GM18909 (cell line): ENCODE measurements at regions not wholly inside any gene's neighbourhood (a gene's known extent, or its start where the extent isn't known, plus 50 kb on each side); places are given as distances from the start of the nearest gene placed in this dataset.
A peak's percentile ranks its signal among the peaks of the same experiment; 100 is the strongest.

ENCODE experiments used
- ATAC-seq: cut with Tn5 transposase; IDR thresholded peaks from one replicate; pipeline ENCODE4 v1.9.1; 2021; ENCODE audit warnings: mild to moderate bottlenecking; ENCODE audit not compliant: unreplicated experiment, poor library complexity

DNA sequence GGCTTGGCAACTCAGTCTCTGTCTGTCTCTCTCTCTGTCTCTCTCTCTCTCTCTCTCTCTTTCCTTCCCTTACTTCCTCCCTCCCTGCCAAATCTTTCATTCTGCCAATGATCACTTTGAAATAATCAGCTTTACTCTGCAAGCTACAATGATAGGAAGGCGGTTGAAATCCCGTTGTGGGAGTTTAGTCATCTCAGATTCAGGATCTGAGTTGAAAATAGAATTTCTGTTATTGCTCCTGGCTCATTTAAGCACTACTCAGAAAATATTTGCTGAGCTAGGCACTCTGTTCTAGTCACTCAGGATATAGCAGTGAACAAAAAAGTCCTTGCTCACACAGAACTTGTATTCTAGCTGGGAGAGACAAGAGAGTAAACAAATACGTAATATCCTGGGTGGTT is 56.3 kb upstream of the DCTD start:
- no peak for ATAC-seq

DNA sequence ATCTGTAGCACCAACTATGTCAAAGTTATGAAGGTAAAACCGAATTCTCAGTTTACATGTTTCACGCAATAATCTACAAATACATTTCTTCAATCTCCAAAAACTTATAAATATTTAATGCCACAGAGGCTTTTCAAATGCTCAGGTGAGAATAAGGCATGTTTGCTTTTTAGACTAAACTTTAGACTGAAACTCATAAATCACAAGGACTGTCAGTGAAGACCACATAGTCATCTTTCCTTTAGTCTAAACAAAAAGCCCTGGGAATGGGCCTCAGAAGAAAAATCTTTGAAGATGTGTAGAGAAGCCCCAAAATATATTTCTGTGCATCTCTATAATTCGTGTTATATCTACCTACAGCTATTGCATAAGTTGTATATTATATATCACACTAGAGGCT is 54.5 kb upstream of the DCTD start:
- no peak for ATAC-seq

DNA sequence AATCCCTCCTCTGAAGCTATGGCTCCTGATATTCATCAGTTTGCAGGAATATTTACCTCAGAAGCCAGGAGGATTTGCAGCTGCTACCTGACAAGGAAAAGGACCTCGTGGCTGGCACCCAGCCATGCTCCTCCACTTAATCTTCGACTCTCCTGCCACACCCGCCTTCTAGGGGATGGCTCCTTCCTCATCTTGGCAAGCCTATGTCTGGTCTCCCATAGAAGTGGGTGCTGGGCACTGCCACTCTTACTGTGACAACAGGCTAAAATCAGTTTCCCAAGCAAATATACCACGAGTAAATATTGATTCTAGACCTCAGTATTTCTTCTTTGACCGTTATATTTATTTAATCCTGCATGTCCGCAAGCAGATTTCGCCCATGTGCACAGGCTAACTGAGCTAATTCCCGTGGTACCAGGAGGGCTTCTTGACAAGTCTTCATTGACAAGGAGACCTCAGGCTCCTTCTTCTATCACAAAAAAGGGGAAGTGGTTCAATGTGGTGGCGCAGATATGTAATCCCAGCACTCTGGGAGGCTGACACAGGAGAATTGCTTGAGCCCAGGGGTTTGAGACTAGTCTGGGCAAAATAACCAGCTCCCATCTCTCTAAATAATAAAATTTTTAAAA is 52.6 kb upstream of the DCTD start:
- ATAC-seq, result peak; percentile 87

DNA sequence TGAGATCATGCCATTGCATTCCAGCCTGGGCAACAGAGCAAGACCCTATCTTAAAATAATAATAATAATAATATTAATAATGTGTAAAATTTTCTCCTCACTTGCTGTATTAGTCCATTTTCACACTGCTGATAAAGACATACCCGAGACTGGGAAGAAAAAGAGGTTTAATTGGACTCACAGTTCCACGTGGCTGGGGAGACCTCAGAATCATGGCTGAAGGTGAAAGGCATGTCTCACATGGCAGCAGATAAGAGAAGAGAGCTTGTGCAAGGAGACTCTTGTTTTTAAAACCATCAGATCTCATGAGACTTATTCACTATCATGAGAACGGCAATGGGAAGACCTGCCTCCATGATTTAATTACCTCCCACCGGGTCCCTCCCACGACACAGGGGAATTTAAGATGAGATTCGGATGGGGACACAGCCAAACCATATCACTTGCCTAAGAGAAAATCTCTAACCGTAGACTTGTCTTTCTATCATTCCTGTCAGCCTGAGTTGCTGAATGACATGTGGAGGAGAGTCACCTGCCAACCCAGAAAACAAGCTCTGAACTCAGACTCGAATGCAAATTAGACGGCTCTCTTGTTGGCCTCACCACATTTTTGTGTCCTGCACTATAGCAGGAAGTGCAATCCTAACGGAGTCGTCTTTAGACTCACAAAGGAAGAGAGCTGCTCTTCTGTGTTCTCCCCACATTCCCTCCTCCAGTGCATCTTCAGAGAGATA is 51.9 kb upstream of the DCTD start:
- ATAC-seq, result peak; percentile 70

GRCh38 chr4:182967403-182967802 is 50.2 kb upstream of the DCTD start:
- no peak for ATAC-seq
